MM.1S (cell line): ENCODE measurements at regions not wholly inside any gene's neighbourhood (a gene's known extent, or its start where the extent isn't known, plus 50 kb on each side); places are given as distances from the start of the nearest gene placed in this dataset.

Experiments
- DNase-seq: peaks from one replicate; pipeline ENCODE4 v3.0.0-alpha.2; 2015
- H2AFZ ChIP-seq: fragments of 300-600 bp; sonication (generic); 2 replicates; pipeline ENCODE4 v1.6.0; 2016; ENCODE audit warnings: antibody characterized with exemption, low read length
- H3F3A ChIP-seq: fragments of 300-600 bp; sonication (generic); 2 replicates; pipeline ENCODE4 v1.6.1; 2016; ENCODE audit warnings: mild to moderate bottlenecking, antibody characterized with exemption, low read length, moderate library complexity, mixed read lengths; ENCODE audit not compliant: insufficient read depth
- H3K27ac ChIP-seq: fragments of 300-600 bp; sonication (generic); 2 replicates; pipeline ENCODE4 v1.5.1; 2016; ENCODE audit warnings: mild to moderate bottlenecking, low read length
- H3K27me3 ChIP-seq: fragments of 300-600 bp; sonication (generic); replicated peaks from 2 replicates; pipeline ENCODE4 v1.6.0; 2016; ENCODE audit warnings: low read length; ENCODE audit not compliant: insufficient read depth
- H3K36me3 ChIP-seq: fragments of 300-600 bp; sonication (generic); replicated peaks from 2 replicates; pipeline ENCODE4 v1.6.1; 2016; ENCODE audit warnings: mild to moderate bottlenecking, low read length, mixed read lengths; ENCODE audit not compliant: insufficient read depth
- H3K4me1 ChIP-seq: fragments of 300-600 bp; sonication (generic); 2 replicates; pipeline ENCODE4 v1.6.1; 2016; ENCODE audit warnings: low read length, mixed read lengths
- H3K4me2 ChIP-seq: fragments of 300-600 bp; sonication (generic); 2 replicates; pipeline ENCODE4 v1.6.0; 2016; ENCODE audit warnings: low read depth, low read length
- H3K4me3 ChIP-seq: fragments of 300-600 bp; sonication (generic); 2 replicates; pipeline ENCODE4 v1.5.1; 2016; ENCODE audit warnings: low read length, mixed read lengths
- H3K79me2 ChIP-seq: fragments of 300-600 bp; sonication (generic); 2 replicates; pipeline ENCODE4 v1.6.1; 2016; ENCODE audit warnings: mixed run types, low read length, mixed read lengths
- H3K9ac ChIP-seq: fragments of 300-600 bp; sonication (generic); 2 replicates; pipeline ENCODE4 v1.6.1; 2016; ENCODE audit warnings: low read length, mixed read lengths
- H3K9me2 ChIP-seq: fragments of 300-600 bp; sonication (generic); replicated peaks from 2 replicates; pipeline ENCODE4 v1.6.1; 2016; ENCODE audit warnings: mild to moderate bottlenecking, low read length, mixed read lengths; ENCODE audit not compliant: insufficient read depth
- H3K9me3 ChIP-seq: fragments of 300-600 bp; sonication (generic); replicated peaks from 2 replicates; pipeline ENCODE4 v1.6.1; 2016; ENCODE audit warnings: mild to moderate bottlenecking, low read length, mixed read lengths; ENCODE audit not compliant: insufficient read depth
- H4K20me1 ChIP-seq: fragments of 300-600 bp; sonication (generic); 2 replicates; pipeline ENCODE4 v1.6.1; 2016; ENCODE audit warnings: mild to moderate bottlenecking, low read length, moderate library complexity, mixed read lengths; ENCODE audit not compliant: insufficient read depth
- EZH2 ChIP-seq: fragments of 300-600 bp; sonication (generic); optimal IDR thresholded peaks from 2 replicates; pipeline ENCODE3; 2017; ENCODE audit warnings: low read depth, mild to moderate bottlenecking, antibody characterized with exemption, low read length, mixed read lengths
- EZH2phosphoT487 ChIP-seq: fragments of 300-600 bp; sonication (generic); IDR thresholded peaks from 2 replicates; pipeline ENCODE4 v1.6.1; 2018; ENCODE audit warnings: antibody characterized with exemption, low read length
- TF ChIP-seq, protein P1 (sequence below): fragments of 300-600 bp; sonication (generic); IDR thresholded peaks from 2 replicates; pipeline ENCODE4 v1.5.1; 2016; ENCODE audit warnings: antibody characterized with exemption, low read length, mixed read lengths

DNA sequence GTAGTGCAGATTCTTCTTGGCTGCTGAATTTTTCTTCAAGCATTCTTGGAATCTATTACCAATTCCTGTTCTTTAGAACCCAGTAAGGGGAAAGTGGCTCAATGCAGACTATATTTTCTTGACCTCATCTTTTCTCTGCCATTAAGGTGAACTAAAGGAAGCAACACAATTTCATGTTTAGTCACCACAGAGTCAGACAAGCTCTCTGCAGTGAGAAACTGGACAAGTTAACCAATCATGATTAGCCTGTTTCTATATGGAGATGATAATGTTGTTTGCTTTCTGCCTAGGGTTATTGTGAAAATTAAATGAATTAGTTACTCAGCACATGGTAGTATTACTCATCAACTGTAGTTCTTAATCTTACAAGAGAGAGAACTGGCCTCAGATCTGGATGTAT, 1075.1 kb downstream of the AGBL1 start:
- no peak overlapping the region for H3K27ac ChIP-seq
- no peak overlapping the region for H2AFZ ChIP-seq
- no peak overlapping the region for H3K4me2 ChIP-seq
- H3K9me2 ChIP-seq, result no peaks in the 10 kb centered on the region
- H3K9ac ChIP-seq, result no peak overlapping the region
- H3F3A ChIP-seq, result no peaks in the 10 kb centered on the region
- no peaks in the 10 kb centered on the region for H3K9me3 ChIP-seq
- no peak for DNase-seq
- H3K36me3 ChIP-seq, result no peaks in the 10 kb centered on the region
- no peaks in the 10 kb centered on the region for H3K4me1 ChIP-seq
- TF ChIP-seq, protein P1, sequence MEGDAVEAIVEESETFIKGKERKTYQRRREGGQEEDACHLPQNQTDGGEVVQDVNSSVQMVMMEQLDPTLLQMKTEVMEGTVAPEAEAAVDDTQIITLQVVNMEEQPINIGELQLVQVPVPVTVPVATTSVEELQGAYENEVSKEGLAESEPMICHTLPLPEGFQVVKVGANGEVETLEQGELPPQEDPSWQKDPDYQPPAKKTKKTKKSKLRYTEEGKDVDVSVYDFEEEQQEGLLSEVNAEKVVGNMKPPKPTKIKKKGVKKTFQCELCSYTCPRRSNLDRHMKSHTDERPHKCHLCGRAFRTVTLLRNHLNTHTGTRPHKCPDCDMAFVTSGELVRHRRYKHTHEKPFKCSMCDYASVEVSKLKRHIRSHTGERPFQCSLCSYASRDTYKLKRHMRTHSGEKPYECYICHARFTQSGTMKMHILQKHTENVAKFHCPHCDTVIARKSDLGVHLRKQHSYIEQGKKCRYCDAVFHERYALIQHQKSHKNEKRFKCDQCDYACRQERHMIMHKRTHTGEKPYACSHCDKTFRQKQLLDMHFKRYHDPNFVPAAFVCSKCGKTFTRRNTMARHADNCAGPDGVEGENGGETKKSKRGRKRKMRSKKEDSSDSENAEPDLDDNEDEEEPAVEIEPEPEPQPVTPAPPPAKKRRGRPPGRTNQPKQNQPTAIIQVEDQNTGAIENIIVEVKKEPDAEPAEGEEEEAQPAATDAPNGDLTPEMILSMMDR, result no peak
- TF ChIP-seq EZH2phosphoT487 (no peak), EZH2 (no peak)
- no peaks in the 10 kb centered on the region for H3K79me2 ChIP-seq
- no peaks in the 10 kb centered on the region for H4K20me1 ChIP-seq
- H3K4me3 ChIP-seq, result no peak overlapping the region
- no peaks in the 10 kb centered on the region for H3K27me3 ChIP-seq

DNA sequence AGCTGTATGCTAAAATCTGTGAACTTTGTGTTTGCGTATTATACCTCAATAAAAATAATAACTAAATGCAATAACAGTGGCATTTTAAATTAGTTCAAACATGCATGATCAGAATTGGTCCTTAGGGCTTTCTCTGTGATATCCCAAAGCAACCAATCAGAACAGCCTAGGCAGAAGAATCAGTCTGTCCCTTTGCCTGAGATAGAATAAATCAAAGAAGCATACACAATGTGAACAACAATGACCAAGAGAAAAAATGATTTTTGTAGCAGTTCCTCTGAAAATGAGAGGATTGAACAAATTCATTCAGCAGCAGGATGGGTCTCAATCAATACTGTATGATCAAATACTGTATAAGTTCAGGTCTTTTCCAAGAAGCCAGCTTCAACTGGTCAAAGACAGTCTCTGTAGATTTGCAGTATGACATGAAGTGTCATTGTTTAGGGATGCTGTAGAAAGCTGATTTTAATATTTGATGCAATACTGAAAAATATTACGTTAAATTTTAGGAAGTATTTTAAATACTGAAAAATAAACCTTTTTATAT, 1071.6 kb downstream of the AGBL1 start:
- H4K20me1 ChIP-seq, result no peaks in the 10 kb centered on the region
- H3K79me2 ChIP-seq, result no peaks in the 10 kb centered on the region
- TF ChIP-seq EZH2phosphoT487 (no peak), EZH2 (no peak)
- TF ChIP-seq, protein P1, result no peak
- no peaks in the 10 kb centered on the region for H3F3A ChIP-seq
- H3K9me3 ChIP-seq, result no peaks in the 10 kb centered on the region
- DNase-seq, result no peak
- H3K36me3 ChIP-seq, result no peaks in the 10 kb centered on the region
- H3K4me3 ChIP-seq, result no peak overlapping the region
- no peaks in the 10 kb centered on the region for H3K9me2 ChIP-seq
- no peak overlapping the region for H2AFZ ChIP-seq
- H3K4me2 ChIP-seq, result no peak overlapping the region
- no peaks in the 10 kb centered on the region for H3K27me3 ChIP-seq
- no peak overlapping the region for H3K9ac ChIP-seq
- no peaks in the 10 kb centered on the region for H3K4me1 ChIP-seq
- no peak overlapping the region for H3K27ac ChIP-seq

DNA sequence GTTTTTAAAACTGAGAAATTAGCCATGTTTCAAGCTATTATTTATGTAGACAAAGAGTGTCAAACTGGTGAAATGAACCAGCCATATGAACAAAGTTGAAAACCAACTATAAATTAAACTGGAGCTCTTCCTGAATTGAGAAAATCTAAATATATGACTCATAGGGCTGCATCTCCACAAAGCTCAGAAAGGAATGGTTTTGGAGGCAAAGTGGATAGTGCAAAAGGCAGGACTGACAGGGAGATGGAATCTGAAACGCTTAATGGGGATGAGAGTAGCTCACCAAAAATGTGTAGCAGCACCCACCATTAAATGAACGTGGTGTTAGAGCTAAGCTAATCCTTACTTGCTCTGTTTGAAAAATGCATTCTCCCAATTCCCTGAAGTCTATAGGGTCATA, 1066.0 kb downstream of the AGBL1 start:
- no peak overlapping the region for H3K4me2 ChIP-seq
- no peak overlapping the region for H2AFZ ChIP-seq
- H3K79me2 ChIP-seq, result no peaks in the 10 kb centered on the region
- TF ChIP-seq, protein P1, result no peak
- no peak for TF ChIP-seq EZH2
- TF ChIP-seq EZH2phosphoT487, result no peak
- no peaks in the 10 kb centered on the region for H3K27me3 ChIP-seq
- H3K4me1 ChIP-seq, result no peaks in the 10 kb centered on the region
- no peak overlapping the region for H3K9ac ChIP-seq
- H4K20me1 ChIP-seq, result no peaks in the 10 kb centered on the region
- H3K36me3 ChIP-seq, result no peaks in the 10 kb centered on the region
- H3K4me3 ChIP-seq, result no peak overlapping the region
- H3K9me3 ChIP-seq, result no peaks in the 10 kb centered on the region
- H3K9me2 ChIP-seq, result no peaks in the 10 kb centered on the region
- H3K27ac ChIP-seq, result no peak overlapping the region
- DNase-seq, result no peak
- H3F3A ChIP-seq, result no peaks in the 10 kb centered on the region
